ENCODE measurements at regions not wholly inside any gene's neighbourhood (a gene's known extent, or its start where the extent isn't known, plus 50 kb on each side); places are given as distances from the start of the nearest gene placed in this dataset.

DNA sequence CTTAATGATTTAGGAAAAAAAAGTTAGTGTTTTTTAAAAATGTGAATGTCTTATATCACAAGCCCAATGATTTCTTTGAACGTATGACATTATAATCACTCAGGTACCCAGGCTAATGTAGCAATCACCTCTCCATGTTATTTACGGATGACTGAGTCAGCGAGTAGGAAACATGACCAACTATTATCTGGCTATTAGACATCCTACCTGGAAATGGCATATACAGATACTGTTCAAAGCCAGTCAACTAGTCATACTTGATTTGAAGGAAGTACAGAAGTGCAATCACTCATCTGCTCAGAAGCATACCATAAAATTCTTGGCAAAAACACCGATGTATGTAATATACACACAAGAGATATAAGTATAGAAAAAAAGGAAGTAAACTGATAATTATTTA is 732.5 kb downstream of the ARAP2 start:
- FAIRE-seq, result no peak
- H2AFZ ChIP-seq (ENCODE audit: low read length), result no peak overlapping the region
- no peaks in the 10 kb centered on the region for H3K79me1 ChIP-seq (ENCODE audit: low read depth, low read length)
- H2BK15ac ChIP-seq (ENCODE audit: low read length), result no peak overlapping the region
- no peak overlapping the region for H3K4me3 ChIP-seq (ENCODE audit: extremely low read depth in 1 of 4, insufficient read depth in 2 of 4, low read depth in 3 of 4, low read length in 4 of 4)
- H3K27ac ChIP-seq (ENCODE audit: low read depth, low read length), result no peak overlapping the region
- TF ChIP-seq, protein P1, sequence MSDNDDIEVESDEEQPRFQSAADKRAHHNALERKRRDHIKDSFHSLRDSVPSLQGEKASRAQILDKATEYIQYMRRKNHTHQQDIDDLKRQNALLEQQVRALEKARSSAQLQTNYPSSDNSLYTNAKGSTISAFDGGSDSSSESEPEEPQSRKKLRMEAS (IDR thresholded peaks at IDR 0.05), result no peak
- no peak for TF ChIP-seq CBX8 (IDR thresholded peaks at IDR 0.05; ENCODE audit: borderline replicate concordance, low read depth, low read length)
- TF ChIP-seq, protein P2, sequence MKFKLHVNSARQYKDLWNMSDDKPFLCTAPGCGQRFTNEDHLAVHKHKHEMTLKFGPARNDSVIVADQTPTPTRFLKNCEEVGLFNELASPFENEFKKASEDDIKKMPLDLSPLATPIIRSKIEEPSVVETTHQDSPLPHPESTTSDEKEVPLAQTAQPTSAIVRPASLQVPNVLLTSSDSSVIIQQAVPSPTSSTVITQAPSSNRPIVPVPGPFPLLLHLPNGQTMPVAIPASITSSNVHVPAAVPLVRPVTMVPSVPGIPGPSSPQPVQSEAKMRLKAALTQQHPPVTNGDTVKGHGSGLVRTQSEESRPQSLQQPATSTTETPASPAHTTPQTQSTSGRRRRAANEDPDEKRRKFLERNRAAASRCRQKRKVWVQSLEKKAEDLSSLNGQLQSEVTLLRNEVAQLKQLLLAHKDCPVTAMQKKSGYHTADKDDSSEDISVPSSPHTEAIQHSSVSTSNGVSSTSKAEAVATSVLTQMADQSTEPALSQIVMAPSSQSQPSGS (IDR thresholded peaks at IDR 0.05; ENCODE audit: low read length), result no peak
- TF ChIP-seq KDM5A (IDR thresholded peaks at IDR 0.05; ENCODE audit: low read length), result no peak
- TF ChIP-seq RBBP5 (IDR thresholded peaks at IDR 0.05; ENCODE audit: borderline replicate concordance, low read depth, low read length), result no peak
- no peak for TF ChIP-seq MAFK (IDR thresholded peaks at IDR 0.05; ENCODE audit: low read depth, low read length)
- no peak overlapping the region for H2AK5ac ChIP-seq (ENCODE audit: low read depth, low read length)
- no peak overlapping the region for H4K5ac ChIP-seq (ENCODE audit: insufficient read length, low read depth, low read length)
- H3K4me1 ChIP-seq (replicated peaks in 1 of 4; ENCODE audit: control insufficient read depth in 3 of 4, insufficient read depth in 4 of 4, low read length in 3 of 4), result no peaks in the 10 kb centered on the region
- ChIA-PET POLR2A (ENCODE audit: partially characterized antibody) (no interaction called here), CTCF (ENCODE audit: partially characterized antibody) (no interaction called here)
- no peak for DNase-seq (ENCODE audit: low read depth in 1 of 2, low spot score in 2 of 2)
- H3K56ac ChIP-seq (replicated peaks; ENCODE audit: insufficient read length, low read depth, low read length), result no peak overlapping the region
- no peak overlapping the region for H4K91ac ChIP-seq (replicated peaks; ENCODE audit: insufficient read length, low read length)
- H3K4ac ChIP-seq (replicated peaks; ENCODE audit: insufficient read length, low read depth, low read length), result no peak overlapping the region
- H4K20me1 ChIP-seq (replicated peaks in 1 of 2; ENCODE audit: control insufficient read depth in 1 of 2, insufficient read depth in 2 of 2, low read length in 2 of 2), result no peaks in the 10 kb centered on the region
- no peak overlapping the region for H3K9ac ChIP-seq (replicated peaks in 1 of 4; ENCODE audit: extremely low read depth in 1 of 4, low read depth in 3 of 4, low read length in 3 of 4)
- no peak overlapping the region for H3K4me2 ChIP-seq (ENCODE audit: insufficient read depth in 1 of 2, low read depth in 2 of 2, low read length in 2 of 2)
- H4K8ac ChIP-seq (ENCODE audit: extremely low read depth, insufficient read depth, low read length), result no peak overlapping the region
- no peak overlapping the region for H2BK12ac ChIP-seq (ENCODE audit: low read depth, low read length)
- no peak overlapping the region for H2BK20ac ChIP-seq (ENCODE audit: low read length)
- H3K9me3 ChIP-seq (ENCODE audit: insufficient read depth in 2 of 2, low read depth in 1 of 2, low read length in 1 of 2), result no peaks in the 10 kb centered on the region
- H3K79me2 ChIP-seq (ENCODE audit: control insufficient read depth in 1 of 2, insufficient read depth in 2 of 2, low read length in 2 of 2), result no peaks in the 10 kb centered on the region
- H3K23ac ChIP-seq (ENCODE audit: insufficient read length), result no peak overlapping the region
- WGBS, 2 experiments (ENCODE audit: extremely low coverage in 1 of 2, insufficient coverage in 1 of 2, insufficient read length in 1 of 2, insufficient replicate concordance in 2 of 2, low coverage in 1 of 2, low lambda C conversion rate in 2 of 2, missing lambda C conversion rate in 1 of 2), result 97% methylated on average over 4 of the region's 4 CpGs; no CpG with 5 or more reads in 1 of the 2 experiments
- no peaks in the 10 kb centered on the region for H3K36me3 ChIP-seq (ENCODE audit: control insufficient read depth in 2 of 4, insufficient read depth in 4 of 4, low read length in 3 of 4)
- H3K18ac ChIP-seq (ENCODE audit: extremely low read depth, low read length), result no peak overlapping the region
- H3K27me3 ChIP-seq (replicated peaks in 1 of 4; ENCODE audit: control insufficient read depth in 3 of 4, extremely low read depth in 1 of 4, insufficient read depth in 3 of 4, low read length in 3 of 4), result no peaks in the 10 kb centered on the region
- H2BK120ac ChIP-seq (replicated peaks; ENCODE audit: low read depth, low read length), result no peak overlapping the region
- no peaks in the 10 kb centered on the region for H3K23me2 ChIP-seq (ENCODE audit: low read depth, low read length)
- no peak overlapping the region for H3K14ac ChIP-seq (ENCODE audit: insufficient read length)
- H2BK5ac ChIP-seq (ENCODE audit: low read depth, low read length), result no peak overlapping the region
